Urinary bladder (tissue), 3 donors: ENCODE measurements at regions not wholly inside any gene's neighbourhood (a gene's known extent, or its start where the extent isn't known, plus 50 kb on each side); places are given as distances from the start of the nearest gene placed in this dataset.

Source experiments
- DNase-seq: peaks from one replicate; pipeline ENCODE4 v3.0.0-alpha.2; 2015; ENCODE audit errors: extremely low spot score
- H3K27ac ChIP-seq: one replicate; pipeline ENCODE4 v1.5.1; 2013; ENCODE audit warnings: low read depth, mild to moderate bottlenecking, moderate library complexity
- H3K36me3 ChIP-seq: one replicate; pipeline ENCODE4 v1.6.1; 2013; ENCODE audit warnings: mild to moderate bottlenecking, moderate library complexity; ENCODE audit not compliant: insufficient read depth
- H3K4me1 ChIP-seq: one replicate; pipeline ENCODE4 v1.6.1; 2013; ENCODE audit warnings: mild to moderate bottlenecking, moderate library complexity; ENCODE audit not compliant: insufficient read depth
- H3K4me3 ChIP-seq: one replicate; pipeline ENCODE4 v1.5.1; 2013; ENCODE audit warnings: low read depth, low read length
- WGBS: extraction: QIAGEN DNeasy Blood & Tissue Kit; methylation state at CpG from one replicate; pipeline ENCODE4 v1.1.7; 2013; 5-methylcytosine and 5-hydroxymethylcytosine counted together
- donor health status: healthy with polysubstance abuse.
- donor health status: healthy.

GRCh38 chr2:198465970-198466369 is 661.6 kb downstream of the PLCL1 start:
- no peak for DNase-seq
- Histone ChIP-seq H3K4me1 (no peaks in the 10 kb centered on the region), H3K27ac (no peak overlapping the region), H3K4me3 (no peak overlapping the region), H3K36me3 (no peaks in the 10 kb centered on the region)
- 85% methylated on average over 6 of the region's 6 CpGs for WGBS

GRCh38 chr2:198456418-198456817 is 652.0 kb downstream of the PLCL1 start:
- H3K36me3 ChIP-seq = no peaks in the 10 kb centered on the region
- DNase-seq = no peak
- no peaks in the 10 kb centered on the region for H3K4me1 ChIP-seq
- H3K4me3 ChIP-seq = no peak overlapping the region
- 51% methylated on average over 2 of the region's 2 CpGs for WGBS
- H3K27ac ChIP-seq = no peak overlapping the region

- WGBS = 88% methylated on average over 2 of the region's 2 CpGs
- no peak for DNase-seq
- no peak overlapping the region for H3K27ac ChIP-seq
- H3K36me3 ChIP-seq = no peaks in the 10 kb centered on the region
- H3K4me3 ChIP-seq = no peak overlapping the region
- no peaks in the 10 kb centered on the region for H3K4me1 ChIP-seq
Observed at GRCh38 chr2:198453866-198454265, 649.5 kb downstream of the PLCL1 start.

DNA sequence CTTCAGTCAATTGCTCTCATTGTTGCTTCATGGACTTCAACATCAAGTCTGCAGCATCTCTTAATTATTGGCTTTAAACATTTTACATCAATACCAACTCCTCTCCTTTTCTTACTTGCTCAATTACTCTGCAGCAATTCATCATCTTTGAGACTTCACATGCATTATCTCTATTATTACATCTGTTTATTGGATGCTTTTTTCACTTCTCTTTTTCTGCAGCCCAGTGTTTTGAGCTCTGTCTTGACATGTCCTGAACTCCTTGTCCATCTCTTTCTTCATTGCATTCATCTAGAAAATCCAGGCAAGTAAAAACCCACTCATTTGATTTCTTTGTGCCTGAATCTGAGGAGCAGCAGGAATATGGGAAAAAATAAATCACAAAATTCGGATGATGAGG is 647.9 kb downstream of the PLCL1 start:
- no peak for DNase-seq
- 76% methylated on average over 1 of the region's 1 CpG for WGBS
- no peaks in the 10 kb centered on the region for H3K4me1 ChIP-seq
- no peaks in the 10 kb centered on the region for H3K36me3 ChIP-seq
- no peak overlapping the region for H3K4me3 ChIP-seq
- H3K27ac ChIP-seq = no peak overlapping the region

- DNase-seq = no peak
- Histone ChIP-seq H3K27ac (no peak overlapping the region), H3K36me3 (no peaks in the 10 kb centered on the region), H3K4me1 (no peaks in the 10 kb centered on the region), H3K4me3 (no peak overlapping the region)
- WGBS = 77% methylated on average over 1 of the region's 1 CpG
Observed at GRCh38 chr2:198448789-198449188, 644.4 kb downstream of the PLCL1 start.

DNA sequence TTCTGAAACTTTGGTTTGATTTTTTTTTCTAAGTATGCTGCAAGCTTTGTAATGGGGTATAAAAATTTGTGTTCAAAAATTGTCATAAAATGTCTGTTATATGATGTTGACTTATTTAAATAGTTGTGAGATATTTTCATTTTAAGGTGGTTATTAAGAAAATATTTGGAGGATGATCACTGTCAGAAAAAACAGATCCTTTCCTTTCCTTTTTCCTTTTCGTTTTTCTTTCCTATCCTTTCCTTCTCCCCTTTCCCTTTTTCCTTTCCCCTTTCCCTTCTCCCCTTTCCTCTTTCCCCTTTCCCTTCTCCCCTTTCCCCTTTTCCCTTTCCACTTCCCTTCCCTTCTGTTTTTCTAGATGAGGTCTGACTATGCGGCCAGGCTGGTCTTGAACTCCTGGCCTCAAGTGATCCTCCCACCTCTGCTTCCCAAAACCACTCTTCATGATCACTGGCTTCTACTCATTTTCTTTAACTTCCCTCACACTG is 640.5 kb downstream of the PLCL1 start:
- no peak for DNase-seq
- no peaks in the 10 kb centered on the region for H3K36me3 ChIP-seq
- no peaks in the 10 kb centered on the region for H3K4me1 ChIP-seq
- H3K27ac ChIP-seq = no peak overlapping the region
- 84% methylated on average over 2 of the region's 2 CpGs for WGBS
- H3K4me3 ChIP-seq = no peak overlapping the region

DNA sequence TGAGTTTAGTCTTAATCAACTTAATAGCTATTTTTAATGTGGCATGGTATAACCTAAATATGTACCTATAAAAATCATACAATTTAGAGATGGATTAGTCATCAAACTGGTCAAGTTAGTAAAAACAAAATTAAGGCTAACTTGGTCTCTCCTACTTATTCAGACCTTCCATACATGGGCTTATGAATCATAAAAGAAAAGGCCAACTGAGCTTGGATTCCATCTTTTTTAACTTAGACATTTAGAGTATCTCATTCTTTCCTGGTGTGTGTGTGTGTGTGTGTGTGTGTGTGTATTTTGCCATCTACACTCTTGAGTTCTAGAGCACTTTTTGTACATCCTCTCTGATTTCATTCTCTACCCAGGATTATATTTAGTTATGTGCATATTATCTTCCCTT is 637.5 kb downstream of the PLCL1 start:
- no peak for DNase-seq

GRCh38 chr2:198441246-198441645 is 636.9 kb downstream of the PLCL1 start:
- Histone ChIP-seq H3K4me1 (no peaks in the 10 kb centered on the region), H3K27ac (no peak overlapping the region), H3K36me3 (no peaks in the 10 kb centered on the region), H3K4me3 (no peak overlapping the region)
- DNase-seq = no peak
- WGBS = 71% methylated on average over 1 of the region's 1 CpG

More for the DNA sequence above, 637.5 kb downstream of the PLCL1 start:
- Histone ChIP-seq H3K36me3 (no peaks in the 10 kb centered on the region), H3K27ac (no peak overlapping the region), H3K4me1 (no peaks in the 10 kb centered on the region), H3K4me3 (no peak overlapping the region)

DNA sequence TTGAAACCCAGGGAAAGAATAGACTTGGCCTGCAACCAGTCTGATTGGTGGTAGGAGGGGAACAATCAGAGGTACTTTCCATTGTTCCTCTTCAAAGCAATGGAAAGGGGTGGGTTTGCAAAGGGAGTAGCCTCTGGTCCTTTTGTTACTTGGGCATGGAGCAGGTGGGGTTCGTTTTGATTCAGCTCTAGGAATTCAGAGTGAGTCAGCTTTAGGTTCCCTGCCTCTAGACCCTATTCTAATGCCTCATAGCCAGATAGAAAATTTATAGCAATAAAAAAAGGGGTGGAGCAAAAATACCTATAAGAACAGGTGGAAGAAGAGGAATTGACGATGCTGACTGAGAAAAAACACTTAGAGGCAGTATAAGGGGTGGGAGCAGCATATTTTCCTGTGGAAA is 636.4 kb downstream of the PLCL1 start:
- no peak overlapping the region for H3K27ac ChIP-seq
- no peak overlapping the region for H3K4me3 ChIP-seq
- no peaks in the 10 kb centered on the region for H3K4me1 ChIP-seq
- WGBS = 52% methylated on average over 2 of the region's 2 CpGs
- DNase-seq = no peak
- H3K36me3 ChIP-seq = no peaks in the 10 kb centered on the region

- WGBS = 91% methylated on average over 1 of the region's 1 CpG
- Histone ChIP-seq H3K27ac (no peak overlapping the region), H3K36me3 (no peaks in the 10 kb centered on the region), H3K4me1 (no peaks in the 10 kb centered on the region), H3K4me3 (no peak overlapping the region)
- no peak for DNase-seq
Observed at GRCh38 chr2:198438331-198438730, 633.9 kb downstream of the PLCL1 start.

- Histone ChIP-seq H3K27ac (no peak overlapping the region), H3K36me3 (no peaks in the 10 kb centered on the region), H3K4me1 (no peaks in the 10 kb centered on the region), H3K4me3 (no peak overlapping the region)
- DNase-seq = no peak
- WGBS = 71% methylated on average over 1 of the region's 1 CpG
Observed at GRCh38 chr2:198424112-198424511, 619.7 kb downstream of the PLCL1 start.

DNA sequence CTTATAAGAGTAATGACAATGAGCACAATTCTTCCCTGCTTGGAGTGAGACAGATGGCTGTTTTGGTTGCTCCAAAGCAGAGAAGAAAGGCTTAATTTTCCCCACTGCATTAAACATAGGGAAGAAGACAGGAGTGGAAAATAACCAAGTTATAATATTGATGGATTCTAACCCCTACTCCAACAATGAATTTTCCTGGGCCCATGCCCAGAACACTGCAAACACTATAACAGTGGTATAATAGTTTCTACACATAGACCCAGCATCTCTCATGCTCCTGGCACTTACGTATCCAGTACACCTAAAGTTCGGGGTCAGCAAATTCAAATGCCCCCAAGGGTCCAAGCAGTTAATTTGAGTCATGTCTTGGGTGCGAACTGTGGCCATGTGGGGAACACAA is 613.4 kb downstream of the PLCL1 start:
- Histone ChIP-seq H3K36me3 (no peaks in the 10 kb centered on the region), H3K4me3 (no peak overlapping the region), H3K4me1 (no peaks in the 10 kb centered on the region), H3K27ac (no peak overlapping the region)
- 88% methylated on average over 3 of the region's 3 CpGs for WGBS
- DNase-seq = no peak

- WGBS = 91% methylated on average over 2 of the region's 2 CpGs
Observed at GRCh38 chr2:198414976-198415375, 610.6 kb downstream of the PLCL1 start.

DNA sequence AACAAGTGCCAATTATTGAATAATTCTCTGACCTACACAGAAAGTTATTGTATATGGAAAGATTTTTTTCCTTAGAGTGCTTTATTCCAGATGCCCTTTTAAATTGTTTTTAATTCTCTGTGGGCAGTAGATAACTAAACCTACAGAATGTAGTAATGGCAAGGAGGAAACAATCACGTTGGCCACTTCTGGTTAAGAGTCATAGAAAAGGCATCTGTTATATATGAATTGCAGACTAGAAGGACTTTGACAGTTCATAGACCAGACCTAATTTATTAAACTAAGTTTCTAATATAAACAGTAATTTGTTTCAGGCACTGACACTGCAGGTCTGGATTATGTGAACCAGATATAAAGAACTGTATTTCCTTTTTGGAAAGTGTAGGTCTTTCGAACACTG is 607.5 kb downstream of the PLCL1 start:
- no peaks in the 10 kb centered on the region for H3K4me1 ChIP-seq

More at GRCh38 chr2:198414976-198415375, 610.6 kb downstream of the PLCL1 start:
- no peak overlapping the region for H3K27ac ChIP-seq
- no peak for DNase-seq
- no peak overlapping the region for H3K4me3 ChIP-seq
- H3K36me3 ChIP-seq = no peaks in the 10 kb centered on the region
- H3K4me1 ChIP-seq = no peaks in the 10 kb centered on the region

GRCh38 chr2:198408171-198408570 is 603.8 kb downstream of the PLCL1 start:
- H3K4me1 ChIP-seq = no peaks in the 10 kb centered on the region
- WGBS = 56% methylated on average over 6 of the region's 6 CpGs
- no peak for DNase-seq
- no peak overlapping the region for H3K27ac ChIP-seq
- no peaks in the 10 kb centered on the region for H3K36me3 ChIP-seq
- no peak overlapping the region for H3K4me3 ChIP-seq

More for the DNA sequence above, 607.5 kb downstream of the PLCL1 start:
- Histone ChIP-seq H3K4me3 (no peak overlapping the region), H3K36me3 (no peaks in the 10 kb centered on the region), H3K27ac (no peak overlapping the region)
- DNase-seq = no peak
- 52% methylated on average over 2 of the region's 2 CpGs for WGBS
